Muscle of leg (tissue), 3 donors: ENCODE measurements at regions not wholly inside any gene's neighbourhood (a gene's known extent, or its start where the extent isn't known, plus 50 kb on each side); places are given as distances from the start of the nearest gene placed in this dataset.

Source experiments
- DNase-seq: peaks from one replicate; pipeline ENCODE4 v3.0.0; 2013
- H3K27ac ChIP-seq: one replicate; pipeline ENCODE4 v1.5.1; 2013; ENCODE audit warnings: mild to moderate bottlenecking, low read length, control low read depth
- H3K27me3 ChIP-seq: one replicate; pipeline ENCODE4 v1.6.1; 2013; ENCODE audit warnings: low read length; ENCODE audit not compliant: control insufficient read depth, insufficient read depth
- H3K36me3 ChIP-seq: one replicate; pipeline ENCODE4 v1.6.1; 2013; ENCODE audit warnings: low read length; ENCODE audit not compliant: control insufficient read depth, insufficient read depth
- H3K4me1 ChIP-seq: one replicate; pipeline ENCODE4 v1.6.1; 2013; ENCODE audit warnings: low read length; ENCODE audit not compliant: control insufficient read depth, insufficient read depth
- H3K4me3 ChIP-seq: one replicate; pipeline ENCODE4 v1.5.1; 2013; ENCODE audit warnings: low read length, control low read depth
- H3K9me3 ChIP-seq: replicated peaks from 2 replicates; pipeline ENCODE4 v1.6.1; 2013; ENCODE audit warnings: low read depth, low read length; ENCODE audit not compliant: control insufficient read depth
- WGBS: methylation state at CpG from one replicate; pipeline ENCODE4 v1.1.5; 2013; ENCODE audit warnings: missing lambda C conversion rate; ENCODE audit not compliant: insufficient coverage; 5-methylcytosine and 5-hydroxymethylcytosine counted together

- peaks cover 16% of the 10 kb centered on the region for H3K36me3 ChIP-seq
- WGBS = no CpG with 5 or more reads among the region's 3 CpGs
- H3K9me3 ChIP-seq = no peaks in the 10 kb centered on the region
- peak; percentile 25 for DNase-seq
- peaks cover 85% of the 10 kb centered on the region for H3K4me1 ChIP-seq
- H3K27ac ChIP-seq = peak overlapping the region; percentile 20
- H3K4me3 ChIP-seq = no peak overlapping the region
- H3K27me3 ChIP-seq = peaks cover 14% of the 10 kb centered on the region
Measured at GRCh38 chr1:201653233-201653632, 114.3 kb downstream of the NAV1 start.

- Histone ChIP-seq H3K27ac (no peak overlapping the region), H3K4me3 (no peak overlapping the region), H3K36me3 (peaks cover 16% of the 10 kb centered on the region), H3K9me3 (no peaks in the 10 kb centered on the region), H3K27me3 (peaks cover 13% of the 10 kb centered on the region), H3K4me1 (peaks cover 86% of the 10 kb centered on the region)
- 38% methylated on average over 1 of the region's 2 CpGs for WGBS
- no peak for DNase-seq
Measured at GRCh38 chr1:201653883-201654282, 115.0 kb downstream of the NAV1 start.

- H3K4me3 ChIP-seq = no peak overlapping the region
- H3K36me3 ChIP-seq = peaks cover 18% of the 10 kb centered on the region
- DNase-seq = peak; percentile 94
- H3K9me3 ChIP-seq = no peaks in the 10 kb centered on the region
- peak overlapping the region; percentile 59 for H3K27ac ChIP-seq
- WGBS = 38% methylated on average over 1 of the region's 6 CpGs
- peaks cover 87% of the 10 kb centered on the region for H3K4me1 ChIP-seq
- peaks cover 2% of the 10 kb centered on the region for H3K27me3 ChIP-seq
Measured at GRCh38 chr1:201655243-201655642, 116.3 kb downstream of the NAV1 start.

GRCh38 chr1:201655910-201656309 lies 117.0 kb downstream of the NAV1 start:
- WGBS = 35% methylated on average over 3 of the region's 4 CpGs
- Histone ChIP-seq H3K27ac (no peak overlapping the region), H3K4me1 (peaks cover 83% of the 10 kb centered on the region)

GRCh38 chr1:201656311-201657032 lies 117.5 kb downstream of the NAV1 start:
- WGBS = 34% methylated on average over 8 of the region's 8 CpGs
- Histone ChIP-seq H3K9me3 (no peaks in the 10 kb centered on the region), H3K4me1 (peaks cover 83% of the 10 kb centered on the region), H3K36me3 (peaks cover 21% of the 10 kb centered on the region), H3K27me3 (peaks cover 2% of the 10 kb centered on the region), H3K27ac (peak overlapping the region; percentile 8), H3K4me3 (no peak overlapping the region)
- peak; percentile 88 for DNase-seq

More at GRCh38 chr1:201655910-201656309, 117.0 kb downstream of the NAV1 start:
- H3K27me3 ChIP-seq = peaks cover 2% of the 10 kb centered on the region
- H3K9me3 ChIP-seq = no peaks in the 10 kb centered on the region
- peaks cover 21% of the 10 kb centered on the region for H3K36me3 ChIP-seq
- peak; percentile 40 for DNase-seq
- no peak overlapping the region for H3K4me3 ChIP-seq

- Histone ChIP-seq H3K4me1 (peaks cover 76% of the 10 kb centered on the region), H3K27me3 (peaks cover 2% of the 10 kb centered on the region), H3K4me3 (no peak overlapping the region), H3K27ac (no peak overlapping the region), H3K9me3 (no peaks in the 10 kb centered on the region), H3K36me3 (peaks cover 11% of the 10 kb centered on the region)
- no peak for DNase-seq
- WGBS = no CpG with 5 or more reads among the region's 3 CpGs
Measured at GRCh38 chr1:201659572-201659971, 120.6 kb downstream of the NAV1 start.

GRCh38 chr1:201660931-201661822 lies 122.2 kb downstream of the NAV1 start:
- H3K9me3 ChIP-seq = no peaks in the 10 kb centered on the region
- peaks cover 2% of the 10 kb centered on the region for H3K27me3 ChIP-seq
- H3K4me1 ChIP-seq = peaks cover 75% of the 10 kb centered on the region
- no peak overlapping the region for H3K27ac ChIP-seq
- no peak for DNase-seq
- peaks cover 11% of the 10 kb centered on the region for H3K36me3 ChIP-seq
- no peak overlapping the region for H3K4me3 ChIP-seq
- 57% methylated on average over 5 of the region's 7 CpGs for WGBS

- Histone ChIP-seq H3K36me3 (peaks cover 11% of the 10 kb centered on the region), H3K27me3 (peaks cover 2% of the 10 kb centered on the region), H3K4me1 (peaks cover 74% of the 10 kb centered on the region), H3K27ac (no peak overlapping the region), H3K4me3 (no peak overlapping the region), H3K9me3 (no peaks in the 10 kb centered on the region)
- WGBS = 77% methylated on average over 4 of the region's 8 CpGs
- no peak for DNase-seq
Measured at GRCh38 chr1:201661823-201662359, 123.0 kb downstream of the NAV1 start.

GRCh38 chr1:201662646-201663045 lies 123.7 kb downstream of the NAV1 start:
- peaks cover 2% of the 10 kb centered on the region for H3K27me3 ChIP-seq
- peaks cover 67% of the 10 kb centered on the region for H3K4me1 ChIP-seq
- H3K27ac ChIP-seq = no peak overlapping the region
- WGBS = 94% methylated on average over 2 of the region's 2 CpGs
- no peak for DNase-seq
- peaks cover 11% of the 10 kb centered on the region for H3K36me3 ChIP-seq
- H3K9me3 ChIP-seq = no peaks in the 10 kb centered on the region
- no peak overlapping the region for H3K4me3 ChIP-seq

- DNase-seq = peak; percentile 76
- peaks cover 11% of the 10 kb centered on the region for H3K36me3 ChIP-seq
- H3K4me3 ChIP-seq = no peak overlapping the region
- peak overlapping the region; percentile 57 for H3K27ac ChIP-seq
- H3K9me3 ChIP-seq = no peaks in the 10 kb centered on the region
- 45% methylated on average over 1 of the region's 5 CpGs for WGBS
- H3K27me3 ChIP-seq = peaks cover 2% of the 10 kb centered on the region
- peaks cover 64% of the 10 kb centered on the region for H3K4me1 ChIP-seq
Measured at GRCh38 chr1:201663491-201664113, 124.7 kb downstream of the NAV1 start.
